GM23248 (cell line): ENCODE measurements at regions not wholly inside any gene's neighbourhood (a gene's known extent, or its start where the extent isn't known, plus 50 kb on each side); places are given as distances from the start of the nearest gene placed in this dataset.

Experiments used
- EZH2 ChIP-seq: fragments of 200-600 bp; sonication (generic); IDR thresholded peaks from 2 replicates; pipeline ENCODE4 v1.6.1; 2018; ENCODE audit warnings: antibody characterized with exemption, mild to moderate bottlenecking; ENCODE audit not compliant: insufficient read depth, poor library complexity, severe bottlenecking
- EZH2phosphoT487 ChIP-seq: fragments of 200-600 bp; sonication (generic); IDR thresholded peaks from 2 replicates; pipeline ENCODE4 v1.6.1; 2018; ENCODE audit warnings: antibody characterized with exemption, moderate library complexity, mild to moderate bottlenecking, low read depth; ENCODE audit not compliant: insufficient read depth

GRCh38 chr18:4639628-4640310 lies 184.7 kb upstream of the DLGAP1 start:
- TF ChIP-seq EZH2, result no peak
- no peak for TF ChIP-seq EZH2phosphoT487
